HEK293T (cell line): ENCODE measurements at regions not wholly inside any gene's neighbourhood (a gene's known extent, or its start where the extent isn't known, plus 50 kb on each side); places are given as distances from the start of the nearest gene placed in this dataset.

Experiments
- ARNT ChIP-seq: fragments of 450-650 bp; IDR thresholded peaks from 2 replicates; pipeline ENCODE4 v1.6.1; 2017; ENCODE audit warnings: mild to moderate bottlenecking
- BHLHE40 ChIP-seq: fragments of 450-650 bp; IDR thresholded peaks from 2 replicates; pipeline ENCODE4 v1.6.1; 2016; ENCODE audit warnings: mild to moderate bottlenecking, moderate library complexity, borderline replicate concordance
- CTBP1 ChIP-seq: fragments of 450-650 bp; IDR thresholded peaks from 2 replicates; pipeline ENCODE4 v1.6.1; 2016; ENCODE audit warnings: borderline replicate concordance
- ELF4 ChIP-seq: fragments of 450-650 bp; IDR thresholded peaks from 2 replicates; pipeline ENCODE4 v1.6.1; 2017; ENCODE audit warnings: antibody characterized with exemption
- FOXA1 ChIP-seq: fragments of 450-650 bp; IDR thresholded peaks from 2 replicates; pipeline ENCODE4 v1.6.1; 2016; ENCODE audit warnings: mild to moderate bottlenecking
- FOXM1 ChIP-seq: fragments of 450-650 bp; IDR thresholded peaks from 2 replicates; pipeline ENCODE4 v1.6.1; 2017; ENCODE audit warnings: mild to moderate bottlenecking, borderline replicate concordance
- HDGF ChIP-seq: fragments of 450-650 bp; IDR thresholded peaks from 2 replicates; pipeline ENCODE4 v1.6.1; 2017; ENCODE audit warnings: antibody characterized with exemption, borderline replicate concordance
- NFRKB ChIP-seq: fragments of 450-650 bp; IDR thresholded peaks from 2 replicates; pipeline ENCODE4 v1.6.1; 2016; ENCODE audit warnings: mild to moderate bottlenecking, moderate library complexity
- SP1 ChIP-seq: fragments of 450-650 bp; IDR thresholded peaks from 2 replicates; pipeline ENCODE4 v1.6.1; 2017
- SUZ12 ChIP-seq: fragments of 450-650 bp; IDR thresholded peaks from 2 replicates; pipeline ENCODE4 v1.6.1; 2016; ENCODE audit warnings: mild to moderate bottlenecking
- TARDBP ChIP-seq: fragments of 450-650 bp; IDR thresholded peaks from 2 replicates; pipeline ENCODE4 v1.6.1; 2016
- TF ChIP-seq, protein P1 (sequence below): fragments of 450-650 bp; IDR thresholded peaks from 2 replicates; pipeline ENCODE4 v1.6.1; 2016

DNA sequence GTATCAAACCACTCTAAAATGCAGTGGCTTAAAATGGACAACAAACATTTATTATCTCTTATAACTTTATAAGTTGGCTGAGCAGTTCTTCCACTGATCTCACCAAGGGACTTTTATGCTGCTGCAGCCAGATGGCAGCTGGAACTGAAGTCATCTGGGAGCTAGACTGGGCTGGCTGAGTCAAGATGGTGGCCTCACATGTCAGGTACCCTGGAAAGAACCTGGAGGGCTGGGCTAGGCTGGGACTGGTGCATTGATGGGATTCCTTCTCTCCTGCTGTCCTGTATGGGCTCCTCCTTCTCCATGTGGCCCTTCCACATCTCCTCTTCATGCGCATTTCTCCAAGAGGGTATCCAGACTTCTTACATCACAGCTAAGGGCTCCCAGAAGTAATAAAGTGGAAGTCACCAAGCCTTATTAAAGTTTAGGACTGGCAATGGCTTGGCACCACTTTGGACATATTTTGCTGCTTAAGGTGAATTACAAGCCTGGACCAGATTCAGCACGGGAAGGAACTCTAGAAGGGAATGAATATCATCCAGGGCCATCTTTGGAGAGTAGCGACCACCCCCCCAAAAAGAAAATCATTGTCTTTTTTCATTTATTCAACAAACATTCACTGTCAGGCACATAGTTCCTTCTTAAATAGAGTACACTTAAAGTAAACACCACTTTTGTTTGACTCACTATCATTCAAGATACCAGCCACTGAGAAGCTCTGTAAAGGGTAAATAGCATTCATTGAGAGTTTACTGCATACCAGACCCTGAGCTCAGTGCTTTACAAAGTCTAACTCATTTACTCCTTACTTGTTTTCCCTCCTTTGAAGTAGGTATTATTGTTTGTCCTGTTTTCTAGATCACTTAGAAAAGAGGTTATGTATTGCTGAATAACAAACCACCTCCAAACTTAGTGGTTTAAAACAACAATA is 138.0 kb downstream of the ZFP36L2 start:
- TF ChIP-seq SP1 (no peak), BHLHE40 (no peak), FOXA1 (no peak), TARDBP (no peak), FOXM1 (no peak), HDGF (no peak), CTBP1 (no peak), ARNT (no peak), ELF4 (no peak), SUZ12 (no peak), NFRKB (no peak)
- TF ChIP-seq, protein P1, sequence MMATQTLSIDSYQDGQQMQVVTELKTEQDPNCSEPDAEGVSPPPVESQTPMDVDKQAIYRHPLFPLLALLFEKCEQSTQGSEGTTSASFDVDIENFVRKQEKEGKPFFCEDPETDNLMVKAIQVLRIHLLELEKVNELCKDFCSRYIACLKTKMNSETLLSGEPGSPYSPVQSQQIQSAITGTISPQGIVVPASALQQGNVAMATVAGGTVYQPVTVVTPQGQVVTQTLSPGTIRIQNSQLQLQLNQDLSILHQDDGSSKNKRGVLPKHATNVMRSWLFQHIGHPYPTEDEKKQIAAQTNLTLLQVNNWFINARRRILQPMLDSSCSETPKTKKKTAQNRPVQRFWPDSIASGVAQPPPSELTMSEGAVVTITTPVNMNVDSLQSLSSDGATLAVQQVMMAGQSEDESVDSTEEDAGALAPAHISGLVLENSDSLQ: no peak
